Astrocyte of the cerebellum (primary cell): ENCODE measurements at regions not wholly inside any gene's neighbourhood (a gene's known extent, or its start where the extent isn't known, plus 50 kb on each side); places are given as distances from the start of the nearest gene placed in this dataset.
A peak's percentile ranks its signal among the peaks of the same experiment; 100 is the strongest.

Experiments used
- DNase-seq: peaks from one replicate; pipeline ENCODE4 v3.0.0-alpha.2; 2011; ENCODE audit warnings: low read depth
- H3K4me3 ChIP-seq: 2 replicates; pipeline ENCODE4 v1.5.1; 2011; ENCODE audit warnings: mild to moderate bottlenecking, low read depth, low read length, moderate library complexity
- in situ Hi-C: cut with HindIII; loops from 2 replicates; pipeline ENCODE4 v1.10.0; 2017; ENCODE audit warnings: low sequenced_read_pairs
- TF ChIP-seq, protein P1 (sequence below): IDR thresholded peaks from 2 replicates; pipeline ENCODE4 v1.5.1; 2012; ENCODE audit warnings: low read length, low read depth, moderate library complexity, mild to moderate bottlenecking; ENCODE audit errors: missing control alignments

DNA sequence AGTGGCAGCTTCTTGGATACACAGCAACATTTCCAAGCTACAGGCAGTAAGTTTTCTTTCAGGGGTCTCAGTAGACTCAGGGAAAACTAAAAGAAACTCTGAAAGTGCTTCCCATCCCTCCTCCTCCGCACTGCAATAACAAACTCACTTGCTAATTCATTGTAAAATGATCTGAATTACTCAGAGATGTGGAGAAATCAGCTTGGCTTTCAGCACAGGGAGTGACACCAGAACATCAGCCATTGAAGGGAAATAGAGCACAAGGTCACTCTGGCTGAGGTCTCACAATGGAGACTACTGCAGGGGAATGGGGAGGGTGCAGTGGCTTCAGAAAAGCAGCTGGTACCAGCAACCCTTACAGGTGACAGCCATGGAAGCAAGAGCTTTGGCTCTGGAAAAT, 137.3 kb upstream of the SERP2 start:
- TF ChIP-seq, protein P1, sequence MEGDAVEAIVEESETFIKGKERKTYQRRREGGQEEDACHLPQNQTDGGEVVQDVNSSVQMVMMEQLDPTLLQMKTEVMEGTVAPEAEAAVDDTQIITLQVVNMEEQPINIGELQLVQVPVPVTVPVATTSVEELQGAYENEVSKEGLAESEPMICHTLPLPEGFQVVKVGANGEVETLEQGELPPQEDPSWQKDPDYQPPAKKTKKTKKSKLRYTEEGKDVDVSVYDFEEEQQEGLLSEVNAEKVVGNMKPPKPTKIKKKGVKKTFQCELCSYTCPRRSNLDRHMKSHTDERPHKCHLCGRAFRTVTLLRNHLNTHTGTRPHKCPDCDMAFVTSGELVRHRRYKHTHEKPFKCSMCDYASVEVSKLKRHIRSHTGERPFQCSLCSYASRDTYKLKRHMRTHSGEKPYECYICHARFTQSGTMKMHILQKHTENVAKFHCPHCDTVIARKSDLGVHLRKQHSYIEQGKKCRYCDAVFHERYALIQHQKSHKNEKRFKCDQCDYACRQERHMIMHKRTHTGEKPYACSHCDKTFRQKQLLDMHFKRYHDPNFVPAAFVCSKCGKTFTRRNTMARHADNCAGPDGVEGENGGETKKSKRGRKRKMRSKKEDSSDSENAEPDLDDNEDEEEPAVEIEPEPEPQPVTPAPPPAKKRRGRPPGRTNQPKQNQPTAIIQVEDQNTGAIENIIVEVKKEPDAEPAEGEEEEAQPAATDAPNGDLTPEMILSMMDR, result no peak
- no peak overlapping the region for H3K4me3 ChIP-seq
- DNase-seq, result no peak
- in situ Hi-C loops, result no loop called here

- in situ Hi-C loops, result no loop called here
- DNase-seq, result no peak
Observed at GRCh38 chr13:44236801-44237207, 136.8 kb upstream of the SERP2 start.

GRCh38 chr13:44237276-44237767, 136.3 kb upstream of the SERP2 start:
- no peak overlapping the region for H3K4me3 ChIP-seq
- DNase-seq, result peak; percentile 73
- TF ChIP-seq, protein P1, result no peak
- in situ Hi-C loops, result no loop called here

More at GRCh38 chr13:44236801-44237207, 136.8 kb upstream of the SERP2 start:
- no peak overlapping the region for H3K4me3 ChIP-seq
- TF ChIP-seq, protein P1, result no peak

- no peak for DNase-seq
- H3K4me3 ChIP-seq, result no peak overlapping the region
- in situ Hi-C loops, result no loop called here
- TF ChIP-seq, protein P1, result no peak
Observed at GRCh38 chr13:44237881-44238421, 135.7 kb upstream of the SERP2 start.

- no peak overlapping the region for H3K4me3 ChIP-seq
- DNase-seq, result no peak
- TF ChIP-seq, protein P1, result no peak
- in situ Hi-C loops, result no loop called here
Observed at GRCh38 chr13:44240611-44241145, 132.9 kb upstream of the SERP2 start.

DNA sequence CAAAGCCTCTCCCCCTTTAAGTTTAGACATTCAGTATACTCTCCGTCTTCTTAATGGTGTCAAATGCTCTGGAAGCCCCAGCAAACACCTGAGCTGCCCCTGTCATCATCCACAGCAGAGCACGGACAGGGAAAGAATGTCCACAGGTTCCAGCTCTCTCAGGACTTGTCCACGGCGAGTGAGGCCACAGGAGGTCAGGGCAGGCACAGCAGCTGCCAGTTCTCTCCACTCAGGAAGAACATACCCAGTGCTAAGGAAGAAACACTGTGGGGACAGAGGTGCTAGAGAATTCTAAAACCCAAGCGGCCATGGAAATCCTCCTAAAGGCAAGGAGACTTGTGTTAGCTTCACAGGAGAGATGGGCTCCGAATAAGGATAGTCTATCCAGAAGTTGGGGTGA, 132.0 kb upstream of the SERP2 start:
- no peak for DNase-seq
- in situ Hi-C loops, result no loop called here
- TF ChIP-seq, protein P1, result no peak
- no peak overlapping the region for H3K4me3 ChIP-seq
